Ovary (tissue), 7 donors: ENCODE measurements at regions not wholly inside any gene's neighbourhood (a gene's known extent, or its start where the extent isn't known, plus 50 kb on each side); places are given as distances from the start of the nearest gene placed in this dataset.

Source experiments
- DNase-seq, 5 donors: peaks; one replicate each; pipeline ENCODE4 v3.0.0-alpha.2; 2019 to 2020
- H3K27ac ChIP-seq, 2 donors: fragments of 200-600 bp; one replicate each; pipeline versions ENCODE4 v1.5.1 to v1.8.0; 2019 to 2022
- H3K27me3 ChIP-seq: fragments of 200-600 bp; one replicate; pipeline ENCODE4 v1.8.0; 2022
- H3K36me3 ChIP-seq: fragments of 200-600 bp; sonication (generic); one replicate; pipeline ENCODE4 v1.5.1; 2019
- H3K4me1 ChIP-seq: one replicate; pipeline ENCODE4 v1.8.1; 2013; ENCODE audit warnings: mild to moderate bottlenecking, moderate library complexity; ENCODE audit not compliant: insufficient read depth
- H3K4me3 ChIP-seq: fragments of 200-600 bp; sonication (generic); one replicate; pipeline ENCODE4 v1.5.1; 2017
- H3K9me3 ChIP-seq, 2 donors: fragments of 200-600 bp in 1 of 2; sonication (generic) in 1 of 2; one replicate each; pipeline versions ENCODE4 v1.5.1 to v1.8.1; 2013 to 2019; ENCODE audit warnings: mild to moderate bottlenecking in 1 of 2, moderate library complexity in 1 of 2
- CTCF ChIP-seq, 3 donors: fragments of 450-650 bp in 2 of 3; fragments of 200-600 bp in 1 of 3; IDR thresholded peaks; one replicate each; pipeline versions ENCODE4 v1.5.1 to v1.8.0; 2016 to 2022; ENCODE audit warnings: antibody characterized with exemption in 3 of 3, mild to moderate bottlenecking in 1 of 3
- EP300 ChIP-seq: sonication (generic); formaldehyde crosslinking; IDR thresholded peaks from one replicate; pipeline ENCODE4 v1.6.1; 2017; ENCODE audit warnings: antibody characterized with exemption
- POLR2A ChIP-seq: fragments of 450-650 bp; IDR thresholded peaks from one replicate; pipeline ENCODE4 v1.6.1; 2017; ENCODE audit warnings: antibody characterized with exemption, mild to moderate bottlenecking, moderate library complexity
- WGBS, 3 donors: extraction: QIAGEN DNeasy Blood & Tissue Kit in 1 of 3; methylation state at CpG; one replicate each; pipeline versions ENCODE4 v1.1.5 to v1.1.7; 2013 to 2017; 5-methylcytosine and 5-hydroxymethylcytosine counted together
- intact Hi-C, 4 donors: fragments of 100-400 bp; cut with DNase I; formaldehyde crosslinking; loops; one replicate each; pipeline versions ENCODE4 v1.11.0 to v1.15.1; 2022 to 2023
- donor health status: DM: no; HTN: no; CAD: no; lungs with moderate emphysema.
- donor health status: DM: no; HTN: no; CAD: no.
- donor health status: Bipolar disorder and iron deficiency.
- donor health status: DM: no; HTN: no; CAD: no.
- donor health status: DM: yes; HTN: yes; CAD: no.

- no peak for DNase-seq
- TF ChIP-seq EP300 (no peak), CTCF (IDR thresholded peaks at IDR 0.05) (no peak), POLR2A (no peak)
- WGBS, 3 donors, result 59 to 74% (median 67%) methylated on average over 5 of the region's 5 CpGs
- Histone ChIP-seq H3K36me3 (no peaks in the 10 kb centered on the region), H3K27me3 (no peaks in the 10 kb centered on the region), H3K4me3 (no peak overlapping the region), H3K27ac (no peak overlapping the region), H3K9me3 (no peaks in the 10 kb centered on the region), H3K4me1 (no peaks in the 10 kb centered on the region)
- intact Hi-C loops, result no loop called here
These were observed 370.2 kb downstream of the MTRR start for GRCh38 chr5:8239198-8239597.

DNA sequence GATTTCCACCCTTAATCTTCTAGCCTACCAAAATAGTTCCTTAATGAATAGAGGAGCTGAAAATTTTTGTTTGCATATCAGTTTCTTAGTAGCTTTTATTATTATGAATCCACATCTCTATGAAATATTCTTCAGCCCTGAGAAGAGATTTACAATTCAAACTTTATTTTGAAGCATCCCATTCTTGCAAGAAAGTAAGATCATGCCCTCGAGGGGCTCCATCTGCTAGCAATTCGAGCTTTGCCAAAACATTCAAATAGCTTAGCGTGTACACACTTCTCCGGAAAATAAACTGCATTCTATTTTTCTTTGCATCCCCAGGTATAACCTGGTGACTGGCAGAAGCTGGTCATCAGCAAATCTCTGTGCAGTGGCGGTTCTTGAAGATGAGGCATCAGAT lies 370.7 kb downstream of the MTRR start:
- 33 to 45% (median 42%) methylated on average over 5 of the region's 5 CpGs for WGBS, 3 donors
- TF ChIP-seq EP300, result no peak
- no peak for TF ChIP-seq POLR2A
- TF ChIP-seq CTCF (IDR thresholded peaks at IDR 0.05), result no peak
- no peak overlapping the region for H3K4me3 ChIP-seq
- intact Hi-C loops, result no loop called here
- no peaks in the 10 kb centered on the region for H3K9me3 ChIP-seq
- H3K4me1 ChIP-seq, result no peaks in the 10 kb centered on the region
- no peaks in the 10 kb centered on the region for H3K36me3 ChIP-seq
- H3K27me3 ChIP-seq, result no peaks in the 10 kb centered on the region
- no peak for DNase-seq
- no peak overlapping the region for H3K27ac ChIP-seq

DNA sequence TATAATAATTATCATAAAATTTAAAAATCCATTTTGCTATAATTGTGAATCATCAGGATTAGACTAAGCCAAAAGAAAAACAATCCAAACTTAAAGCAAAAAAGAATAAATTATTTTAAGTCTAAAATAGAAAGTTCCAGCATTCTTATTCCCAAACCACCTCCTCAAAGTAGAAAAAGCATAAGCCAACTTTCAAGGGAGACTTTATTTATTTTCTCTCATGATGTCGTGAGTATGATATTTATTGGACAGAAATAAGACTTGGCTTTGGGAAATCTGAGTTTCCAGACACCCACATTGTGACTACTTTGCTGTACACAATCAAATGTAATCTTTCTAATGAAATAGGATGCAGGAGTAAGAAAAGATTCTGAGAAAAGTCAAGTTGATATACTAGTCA lies 372.1 kb downstream of the MTRR start:
- H3K36me3 ChIP-seq, result no peaks in the 10 kb centered on the region
- no peak overlapping the region for H3K4me3 ChIP-seq
- no peak overlapping the region for H3K27ac ChIP-seq
- DNase-seq, result no peak
- TF ChIP-seq POLR2A (no peak), CTCF (IDR thresholded peaks at IDR 0.05) (no peak), EP300 (no peak)
- no peaks in the 10 kb centered on the region for H3K4me1 ChIP-seq
- no peaks in the 10 kb centered on the region for H3K9me3 ChIP-seq
- no peaks in the 10 kb centered on the region for H3K27me3 ChIP-seq
- WGBS, 3 donors, result 0 to 30% (median 17%) methylated on average over 1 of the region's 1 CpG
- intact Hi-C loops, result no loop called here

GRCh38 chr5:8241558-8241957 lies 372.6 kb downstream of the MTRR start:
- WGBS, 3 donors, result 76 to 84% (median 83%) methylated on average over 3 of the region's 3 CpGs
- Histone ChIP-seq H3K9me3 (no peaks in the 10 kb centered on the region), H3K27me3 (no peaks in the 10 kb centered on the region), H3K27ac (no peak overlapping the region), H3K4me3 (no peak overlapping the region), H3K4me1 (no peaks in the 10 kb centered on the region), H3K36me3 (no peaks in the 10 kb centered on the region)
- TF ChIP-seq EP300, result no peak
- TF ChIP-seq POLR2A, result no peak
- no peak for TF ChIP-seq CTCF (IDR thresholded peaks at IDR 0.05)
- DNase-seq, result no peak
- intact Hi-C loops, result no loop called here
